HG03039 (cell line): ENCODE measurements at regions not wholly inside any gene's neighbourhood (a gene's known extent, or its start where the extent isn't known, plus 50 kb on each side); places are given as distances from the start of the nearest gene placed in this dataset.

Experiments used
- ATAC-seq: cut with Tn5 transposase; IDR thresholded peaks from one replicate; pipeline ENCODE4 v1.9.1; 2021; ENCODE audit warnings: mild to moderate bottlenecking, moderate library complexity; ENCODE audit not compliant: unreplicated experiment

- no peak for ATAC-seq
These were observed 106.0 kb upstream of the CDH4 start for GRCh38 chr20:61146023-61146422.

- no peak for ATAC-seq
These were observed 102.4 kb upstream of the CDH4 start for GRCh38 chr20:61149636-61150035.

DNA sequence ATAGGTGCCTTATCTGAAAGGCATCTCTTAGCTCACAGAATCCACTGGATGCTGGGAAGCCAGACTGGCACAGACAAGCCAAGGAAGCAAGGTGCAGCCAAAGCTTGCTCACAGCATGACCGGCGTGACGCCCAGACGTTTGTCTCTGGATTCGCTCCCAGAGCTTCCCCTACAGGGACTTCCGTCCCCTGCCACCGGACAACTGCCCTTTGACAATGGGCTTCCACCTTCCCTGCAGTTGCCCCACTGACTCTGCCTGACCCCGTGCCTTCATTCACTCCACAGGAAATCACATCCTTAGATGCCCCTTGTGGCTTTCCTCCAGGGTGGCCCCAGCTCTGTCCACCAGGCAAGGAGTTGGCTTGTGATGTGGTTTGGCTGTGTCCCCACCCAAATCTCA is 94.8 kb upstream of the CDH4 start:
- no peak for ATAC-seq

DNA sequence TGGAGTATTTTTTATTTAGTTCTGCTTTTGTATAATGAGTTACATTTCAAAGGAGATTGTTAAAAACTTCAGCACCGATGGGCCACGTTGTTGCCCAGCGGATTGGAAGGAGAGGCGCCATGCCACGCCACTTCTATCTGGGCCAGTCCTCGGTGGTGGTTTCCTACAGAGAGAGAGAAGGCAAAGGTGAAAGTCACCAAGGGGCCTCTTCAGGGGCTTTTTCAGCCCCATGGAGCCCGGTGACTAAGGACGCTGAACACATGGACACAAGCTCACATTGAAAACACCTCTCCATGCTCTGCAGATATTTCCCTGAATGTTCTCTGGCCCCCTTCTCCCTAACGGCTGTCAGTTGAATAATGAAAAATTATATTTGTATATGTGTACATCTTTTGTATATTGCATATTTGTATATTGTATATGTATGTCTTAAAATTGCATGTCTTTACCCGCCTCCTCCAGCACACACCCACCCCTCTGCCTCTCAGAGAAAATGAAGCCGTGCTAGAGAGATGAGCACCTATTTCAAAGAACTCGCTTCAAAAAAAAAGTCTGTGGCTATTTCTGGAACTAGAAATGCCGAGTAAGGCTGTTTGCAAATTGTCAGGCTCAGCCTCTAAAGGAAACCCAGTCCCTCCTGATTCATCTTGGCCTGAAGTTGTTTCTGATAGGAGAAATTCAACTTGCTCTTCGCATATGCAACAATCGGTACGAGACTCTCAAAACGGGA is 91.9 kb upstream of the CDH4 start:
- no peak for ATAC-seq

DNA sequence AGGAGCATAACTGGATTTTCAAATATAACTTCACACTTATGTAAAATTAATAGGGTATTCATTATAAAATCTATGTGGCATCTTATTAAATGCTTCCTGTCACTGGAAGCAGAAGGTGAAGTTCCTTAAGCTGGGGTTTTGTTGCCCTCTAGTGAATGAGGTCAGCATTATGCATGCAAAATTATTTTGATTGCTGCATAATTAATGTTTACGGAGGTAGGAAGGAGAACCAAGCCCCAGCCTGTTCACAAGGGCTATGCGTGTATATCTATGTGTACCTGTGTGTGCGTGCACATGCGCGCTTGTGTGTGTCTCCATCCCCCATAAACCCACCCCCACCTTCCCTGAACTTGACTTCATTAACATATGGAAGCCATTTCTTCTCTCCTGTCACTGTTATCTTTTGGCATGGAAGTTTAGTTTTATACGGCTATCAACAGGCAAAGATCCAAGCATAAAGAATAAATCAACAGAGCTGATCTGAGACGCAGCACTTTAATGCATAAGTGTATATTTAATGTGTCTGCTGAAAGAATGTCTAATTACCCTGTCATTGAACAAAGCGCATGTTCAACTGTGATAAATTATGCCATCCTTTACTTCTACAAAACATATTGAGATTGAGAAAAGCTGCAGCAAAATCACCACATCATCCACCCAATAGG is 90.2 kb upstream of the CDH4 start:
- no peak for ATAC-seq

DNA sequence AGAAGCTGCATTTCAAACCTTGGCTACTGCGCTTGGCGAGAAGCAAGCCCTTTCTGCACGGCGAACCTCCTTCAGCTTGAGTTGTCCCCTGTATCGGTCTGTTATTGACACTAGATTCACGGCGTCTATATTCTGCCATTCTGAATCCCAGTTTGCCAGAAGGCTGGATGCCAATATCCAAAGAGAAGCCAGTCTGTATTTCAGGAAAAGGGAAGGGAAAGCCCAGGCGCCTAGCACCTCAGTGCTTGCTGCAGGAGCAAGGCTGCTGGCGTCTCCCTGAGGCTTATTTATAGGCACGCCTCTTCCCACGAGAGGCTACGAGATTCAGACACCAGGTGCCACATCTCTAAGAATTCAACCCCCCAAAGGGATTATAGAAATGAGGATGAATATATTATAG is 89.6 kb upstream of the CDH4 start:
- no peak for ATAC-seq

GRCh38 chr20:61163031-61163430 is 89.0 kb upstream of the CDH4 start:
- no peak for ATAC-seq

- ATAC-seq = no peak
These were observed 85.7 kb upstream of the CDH4 start for GRCh38 chr20:61166324-61166723.

GRCh38 chr20:61168605-61169004 is 83.5 kb upstream of the CDH4 start:
- no peak for ATAC-seq

- ATAC-seq = no peak
These were observed 82.2 kb upstream of the CDH4 start for GRCh38 chr20:61169874-61170273.

DNA sequence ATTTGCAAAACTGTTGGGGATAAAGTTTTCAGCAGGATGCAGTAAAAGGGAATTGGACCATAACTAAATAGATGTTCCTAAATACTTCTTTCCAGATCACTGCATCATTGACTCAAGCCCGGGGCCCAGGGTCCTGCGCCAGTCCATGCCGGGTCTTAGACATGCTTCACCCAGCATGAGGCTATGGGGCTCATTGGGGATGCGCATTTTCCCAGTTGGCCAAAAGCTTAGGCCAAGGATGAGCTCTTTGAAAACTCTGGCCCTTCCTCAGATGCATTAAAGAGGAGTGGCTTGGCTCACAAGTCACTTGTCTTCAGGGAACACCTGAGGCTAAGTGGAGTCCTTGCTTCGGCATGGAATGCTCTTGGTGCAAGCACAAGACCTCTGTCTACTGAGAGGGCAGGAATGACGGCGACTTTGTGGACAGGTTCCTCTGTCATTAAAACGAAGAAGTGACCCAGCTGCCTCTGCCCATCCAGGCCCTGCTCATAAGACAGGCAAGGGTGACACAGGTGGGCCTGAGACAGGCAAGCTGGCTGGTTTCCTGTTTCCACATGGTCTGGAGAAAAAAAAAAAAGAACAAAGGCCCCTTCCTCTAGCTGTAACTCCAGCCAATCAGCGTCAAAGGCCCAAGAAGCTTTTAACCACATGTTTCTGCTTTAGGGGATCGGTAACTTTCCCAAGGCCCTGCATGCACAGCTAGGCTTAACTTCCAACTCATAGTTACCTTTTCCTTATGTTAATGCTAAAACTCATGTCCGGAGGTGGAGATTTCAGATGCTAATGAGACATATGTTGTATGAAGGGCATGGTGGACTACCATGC is 81.4 kb upstream of the CDH4 start:
- ATAC-seq = no peak

- no peak for ATAC-seq
These were observed 78.8 kb upstream of the CDH4 start for GRCh38 chr20:61173267-61173666.

DNA sequence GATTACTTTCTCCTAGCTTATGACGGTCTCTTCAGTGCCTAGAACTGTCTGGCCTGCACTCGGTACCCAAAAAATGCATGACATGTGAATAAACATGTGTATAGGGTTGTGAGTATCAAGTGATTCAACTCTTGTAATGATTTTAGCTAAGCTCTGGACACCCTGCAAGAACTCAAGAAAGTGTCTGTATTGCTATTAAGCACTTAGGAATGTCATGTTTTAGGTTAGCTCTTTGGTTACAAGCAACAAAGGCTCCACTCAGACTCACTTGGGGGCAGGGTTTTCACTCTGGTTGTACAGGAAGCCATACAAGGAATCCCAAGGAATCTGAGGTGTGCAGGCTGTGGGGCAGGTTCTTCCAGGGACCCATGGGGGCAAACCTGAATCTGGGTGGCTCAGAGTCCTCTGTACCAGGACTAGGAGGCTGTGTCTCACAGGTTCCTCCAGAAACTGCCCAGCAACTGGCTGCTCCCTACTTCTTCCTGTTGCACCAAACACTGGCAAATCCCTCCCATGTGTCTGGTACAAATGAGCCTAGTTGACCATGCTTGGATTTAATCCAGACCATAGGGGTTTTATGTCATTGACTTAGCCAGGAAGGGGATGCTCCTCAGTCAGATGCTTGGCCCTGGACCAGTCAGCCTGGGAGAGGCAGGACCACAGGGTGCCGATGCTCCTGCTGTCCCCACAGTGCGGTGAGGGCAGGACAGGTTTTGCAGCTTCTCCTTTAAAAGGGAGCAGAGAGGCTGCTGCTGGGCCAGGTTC is 77.9 kb upstream of the CDH4 start:
- no peak for ATAC-seq

DNA sequence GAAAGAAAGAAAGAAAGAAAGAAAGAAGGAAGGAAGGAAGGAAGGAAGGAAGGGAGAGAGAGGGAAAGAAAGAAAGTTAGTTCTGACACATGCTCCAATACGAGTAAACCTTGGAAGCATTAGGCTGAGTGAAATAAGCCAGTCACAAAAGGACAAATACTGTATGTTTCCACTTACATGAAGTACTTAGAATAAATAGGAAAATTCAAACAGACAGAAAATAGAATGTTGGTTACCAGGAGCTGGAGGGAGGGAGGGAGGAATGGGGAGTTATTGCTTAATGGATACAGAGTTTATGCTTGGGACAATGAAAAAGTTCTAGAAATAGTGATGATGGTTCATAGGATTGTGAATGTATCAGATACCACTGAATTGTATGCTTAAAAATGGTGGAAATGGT is 75.2 kb upstream of the CDH4 start:
- no peak for ATAC-seq

- no peak for ATAC-seq
These were observed 73.5 kb upstream of the CDH4 start for GRCh38 chr20:61178551-61179071.

GRCh38 chr20:61184194-61184593 is 67.9 kb upstream of the CDH4 start:
- ATAC-seq = no peak

DNA sequence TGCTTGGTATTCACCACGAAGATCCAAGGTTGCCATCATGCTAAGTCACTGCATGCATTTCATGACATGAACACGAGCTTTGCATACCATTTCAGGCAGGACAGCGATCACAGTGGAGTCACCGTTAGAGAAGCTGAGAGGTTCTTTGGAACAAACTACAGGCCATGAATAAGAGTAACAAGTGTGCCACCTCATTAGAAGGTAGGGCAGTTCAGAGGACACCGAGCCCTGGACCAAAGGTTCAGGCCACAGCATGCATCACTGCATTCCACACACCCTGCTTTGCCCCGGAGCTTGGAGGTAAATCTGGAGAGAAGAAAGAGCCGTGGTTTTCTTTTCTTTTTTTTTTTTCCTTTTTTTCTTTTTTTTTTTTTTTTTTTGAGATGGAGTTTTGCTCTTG is 66.9 kb upstream of the CDH4 start:
- ATAC-seq = no peak

- ATAC-seq = no peak
These were observed 66.0 kb upstream of the CDH4 start for GRCh38 chr20:61185841-61186601.

GRCh38 chr20:61186771-61187472 is 65.1 kb upstream of the CDH4 start:
- ATAC-seq = no peak

GRCh38 chr20:61189534-61189933 is 62.5 kb upstream of the CDH4 start:
- ATAC-seq = no peak
